ENCODE measurements at regions not wholly inside any gene's neighbourhood (a gene's known extent, or its start where the extent isn't known, plus 50 kb on each side); places are given as distances from the start of the nearest gene placed in this dataset.
"Not testable (repeated sequence)": the region's sequence is repeated elsewhere in the genome, so short reads cannot be mapped to it uniquely, and the experiment has no call there.

DNA sequence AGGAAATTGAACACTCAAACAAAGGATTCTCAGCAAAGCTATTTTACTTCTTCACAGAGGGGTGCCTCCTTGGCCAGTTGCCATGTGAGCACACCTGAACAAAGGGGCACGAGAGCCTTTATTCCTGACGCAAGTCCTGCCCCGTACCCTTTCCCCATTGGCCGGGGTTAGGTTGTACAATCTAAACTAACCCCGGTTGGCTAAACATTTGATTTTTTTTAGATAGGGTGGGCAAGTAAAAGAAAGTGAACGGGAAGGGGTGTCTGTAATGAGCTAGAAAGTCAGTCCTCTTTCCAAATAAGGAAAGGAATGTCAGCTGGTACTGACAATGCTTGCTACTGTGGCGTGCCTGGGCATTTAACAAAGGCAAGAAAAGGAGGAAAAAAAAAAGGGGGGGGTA is 135.5 kb upstream of the CDKN3 start:
- DNase-seq: no peak

DNA sequence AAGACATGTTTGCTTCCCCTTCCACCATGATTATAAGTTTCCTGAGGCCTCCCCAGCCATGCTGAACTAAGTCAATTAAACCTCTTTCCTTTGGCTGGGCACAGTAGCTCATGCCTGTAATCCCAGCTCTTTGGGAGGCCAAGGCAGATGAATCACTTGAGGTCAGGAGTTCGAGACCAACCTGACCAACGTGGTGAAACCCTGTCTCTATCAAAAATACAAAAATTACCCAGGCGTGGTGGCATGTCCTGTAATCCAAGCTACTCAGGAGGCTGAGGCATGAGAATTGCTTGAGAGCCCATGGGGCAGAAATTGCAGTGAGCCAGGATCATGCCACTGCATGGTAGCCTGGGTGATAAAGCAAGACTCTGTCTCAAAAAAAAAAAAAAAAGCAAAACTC is 130.2 kb upstream of the CDKN3 start:
- DNase-seq: not testable (repeated sequence)

DNA sequence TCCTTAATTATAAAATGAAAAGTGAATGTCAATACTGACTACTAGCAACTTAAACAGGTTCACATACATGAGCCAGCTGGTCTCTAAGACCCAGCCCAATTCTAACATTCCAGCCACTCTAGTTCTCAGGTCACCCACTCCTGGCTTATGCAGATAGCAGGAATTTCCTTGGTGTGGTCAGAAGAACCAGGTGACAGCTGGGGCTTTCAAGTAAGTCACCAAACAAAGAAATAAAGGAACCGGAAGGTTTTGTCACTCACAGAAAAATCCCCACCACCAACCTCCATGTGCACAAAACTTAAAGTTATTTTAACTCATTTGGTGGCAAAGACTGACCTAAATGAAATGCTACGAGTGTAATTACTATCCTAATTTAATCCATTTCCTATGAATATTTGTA is 129.6 kb upstream of the CDKN3 start:
- DNase-seq: no peak

DNA sequence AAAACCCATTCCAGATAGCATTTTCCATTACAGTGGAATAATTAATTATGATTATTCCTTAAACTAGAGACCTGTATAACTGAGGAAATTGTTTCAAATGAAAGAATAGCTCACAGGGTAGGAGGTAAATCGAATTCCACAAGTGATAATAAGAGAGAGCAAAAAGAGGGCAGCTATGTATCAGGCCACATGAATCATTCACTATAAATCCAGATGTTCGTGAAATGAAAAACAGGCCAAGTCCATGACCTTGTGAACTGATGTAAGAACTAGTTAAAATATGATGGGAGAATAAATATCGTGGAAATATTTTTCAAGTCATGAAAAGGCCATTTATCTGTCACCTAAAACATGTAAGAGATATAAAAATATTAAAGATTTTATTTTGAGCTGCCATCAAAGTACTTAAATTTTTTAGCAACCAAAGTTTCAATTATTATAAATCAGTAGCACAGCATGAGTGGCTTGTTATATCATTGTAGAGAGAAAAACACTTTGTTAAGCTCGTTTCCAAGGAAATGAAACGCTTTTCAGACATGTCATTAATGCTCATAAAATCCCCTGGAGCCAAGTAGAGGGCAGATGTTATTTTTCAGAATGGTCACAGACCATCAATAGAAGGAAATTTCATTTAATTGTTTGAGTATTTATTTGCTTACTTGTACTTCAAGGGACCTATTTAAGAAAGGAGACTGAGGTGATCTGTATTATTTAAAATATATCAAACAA is 120.6 kb upstream of the CDKN3 start:
- DNase-seq: no peak

DNA sequence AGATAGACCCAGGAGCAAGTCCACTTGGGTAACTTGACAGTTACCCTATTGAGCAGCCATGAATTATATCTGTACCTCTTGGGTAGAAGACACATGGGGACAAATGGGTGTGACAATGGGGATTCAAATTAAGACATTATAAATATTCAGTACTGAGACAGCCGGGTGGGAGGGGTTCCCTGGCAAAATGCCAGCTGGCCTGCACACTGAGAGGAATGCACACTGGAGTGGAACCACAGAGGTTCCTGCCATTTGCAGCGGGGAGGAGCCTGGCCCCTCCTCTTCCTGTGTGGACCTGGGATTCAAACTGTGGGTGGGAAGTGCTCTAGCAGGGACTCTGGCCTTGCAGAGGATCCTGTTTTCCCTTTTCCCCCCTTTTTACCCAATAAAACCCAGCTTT is 118.7 kb upstream of the CDKN3 start:
- no peak for DNase-seq

DNA sequence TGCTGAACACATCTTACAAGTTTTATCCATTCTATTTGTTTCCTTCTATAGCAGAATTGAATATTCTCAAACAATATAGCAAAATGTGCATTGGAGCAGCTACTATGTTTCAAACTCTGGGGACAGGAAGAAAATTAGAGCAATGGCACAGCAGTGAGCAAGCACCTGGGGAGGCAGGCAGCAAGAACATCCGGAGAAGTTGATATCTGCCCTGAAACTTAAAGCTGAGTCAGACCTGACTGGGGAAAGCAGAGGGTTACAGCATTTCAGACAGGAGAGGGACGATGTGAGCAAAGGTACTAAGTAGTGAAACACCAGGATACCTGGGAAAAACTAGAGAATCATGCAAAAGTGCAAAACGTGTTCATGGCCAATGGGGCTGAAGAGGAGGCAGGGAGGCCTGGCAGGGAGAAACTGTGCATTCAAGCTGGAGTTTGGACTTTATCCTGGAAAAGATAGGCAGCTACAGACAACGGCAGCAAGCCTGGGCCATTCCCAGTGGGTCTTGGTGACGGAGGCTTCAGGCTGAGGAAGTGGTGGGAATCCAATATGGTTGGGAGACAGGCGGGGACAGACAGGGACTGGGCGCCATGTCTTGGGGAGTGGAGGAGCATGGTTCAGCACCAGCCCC is 118.0 kb upstream of the CDKN3 start:
- no peak for DNase-seq

DNA sequence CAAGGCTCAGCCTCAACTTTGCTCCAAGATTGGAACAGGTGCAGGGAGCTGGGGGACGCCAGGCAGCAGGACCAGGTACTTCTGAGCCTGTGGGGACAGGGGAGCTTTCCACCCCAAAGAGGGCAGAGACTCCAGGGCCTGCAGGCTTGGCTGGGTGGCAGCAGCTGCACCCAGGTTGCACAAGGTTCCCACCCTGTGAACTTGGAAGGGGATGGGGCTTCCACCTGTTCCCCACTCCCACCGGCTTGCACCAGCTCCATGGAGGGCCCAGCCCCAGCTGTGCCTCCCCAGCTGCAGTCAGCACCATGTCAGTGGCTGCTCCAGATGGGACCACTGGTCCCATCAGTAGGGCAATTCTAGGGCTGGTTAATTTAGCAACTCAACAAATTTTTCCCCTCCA is 114.0 kb upstream of the CDKN3 start:
- DNase-seq: no peak

DNA sequence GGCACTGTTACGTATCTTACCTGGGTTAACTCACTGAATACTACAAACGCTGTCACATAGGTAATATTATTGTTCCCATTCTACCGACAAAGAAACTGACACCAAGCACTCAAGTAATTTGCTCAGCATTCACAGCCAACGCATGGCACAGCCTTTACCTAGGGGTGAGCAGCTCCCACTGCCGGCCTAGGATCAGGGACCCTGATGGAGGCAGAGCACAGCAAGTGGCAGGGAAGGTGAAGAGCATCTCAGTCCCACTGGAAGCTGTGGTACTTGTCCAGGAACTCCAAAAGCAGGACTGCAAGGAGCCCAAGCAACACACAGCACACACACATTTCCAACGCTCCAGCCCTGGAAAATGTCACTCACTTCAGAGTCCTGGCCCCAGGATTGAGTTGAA is 111.8 kb upstream of the CDKN3 start:
- DNase-seq: no peak

DNA sequence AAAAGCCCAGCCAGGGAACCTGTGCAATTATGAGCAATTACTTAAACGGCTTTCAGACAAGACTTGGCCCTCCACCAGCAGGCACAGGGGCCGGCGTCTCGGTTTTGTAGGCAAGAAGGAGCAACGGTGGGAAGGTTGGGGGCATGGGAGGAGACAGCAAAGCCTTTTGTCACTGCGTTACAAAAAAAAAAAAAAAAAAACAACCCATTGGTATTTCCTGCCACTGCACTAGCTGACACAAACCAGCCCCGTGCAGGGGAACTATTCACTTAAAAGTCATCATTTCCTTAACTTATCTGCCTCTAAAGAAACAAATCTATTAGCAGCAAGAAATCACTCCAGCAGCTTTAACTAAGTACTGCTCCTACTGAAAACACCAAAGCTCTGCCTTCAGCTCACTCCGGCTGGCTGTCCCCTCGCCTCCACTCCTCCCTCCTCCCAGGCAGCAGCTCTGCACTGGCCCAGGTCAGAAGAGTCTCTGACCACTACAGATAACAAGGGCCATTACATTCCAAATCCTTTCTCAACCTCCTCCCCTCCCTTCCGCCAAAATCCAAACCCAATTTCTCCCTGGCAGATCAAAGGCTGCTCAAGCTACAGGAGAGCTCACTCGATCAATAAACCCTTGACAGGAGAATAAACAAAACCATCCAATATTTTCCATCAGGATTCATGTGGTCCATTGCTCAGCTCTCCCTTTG is 105.2 kb upstream of the CDKN3 start:
- DNase-seq: no peak

DNA sequence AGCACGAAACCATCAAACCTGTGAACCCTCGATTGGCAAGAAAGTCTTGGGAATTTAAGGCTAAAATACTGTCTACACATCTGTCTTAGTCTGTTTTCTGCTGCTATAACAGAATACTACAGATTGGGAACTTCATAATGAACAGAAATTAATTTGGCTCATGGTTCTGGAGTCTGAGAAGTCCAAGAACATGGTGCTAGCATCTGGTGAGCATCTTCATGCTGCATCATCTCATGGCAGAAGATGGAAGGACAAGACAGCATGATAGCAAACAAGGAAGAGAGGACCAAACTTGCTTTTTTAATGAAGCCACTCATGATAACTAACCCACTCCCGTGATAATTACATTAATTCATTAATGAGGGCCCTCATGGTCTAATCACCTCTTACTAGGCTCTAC is 102.0 kb upstream of the CDKN3 start:
- DNase-seq: no peak

DNA sequence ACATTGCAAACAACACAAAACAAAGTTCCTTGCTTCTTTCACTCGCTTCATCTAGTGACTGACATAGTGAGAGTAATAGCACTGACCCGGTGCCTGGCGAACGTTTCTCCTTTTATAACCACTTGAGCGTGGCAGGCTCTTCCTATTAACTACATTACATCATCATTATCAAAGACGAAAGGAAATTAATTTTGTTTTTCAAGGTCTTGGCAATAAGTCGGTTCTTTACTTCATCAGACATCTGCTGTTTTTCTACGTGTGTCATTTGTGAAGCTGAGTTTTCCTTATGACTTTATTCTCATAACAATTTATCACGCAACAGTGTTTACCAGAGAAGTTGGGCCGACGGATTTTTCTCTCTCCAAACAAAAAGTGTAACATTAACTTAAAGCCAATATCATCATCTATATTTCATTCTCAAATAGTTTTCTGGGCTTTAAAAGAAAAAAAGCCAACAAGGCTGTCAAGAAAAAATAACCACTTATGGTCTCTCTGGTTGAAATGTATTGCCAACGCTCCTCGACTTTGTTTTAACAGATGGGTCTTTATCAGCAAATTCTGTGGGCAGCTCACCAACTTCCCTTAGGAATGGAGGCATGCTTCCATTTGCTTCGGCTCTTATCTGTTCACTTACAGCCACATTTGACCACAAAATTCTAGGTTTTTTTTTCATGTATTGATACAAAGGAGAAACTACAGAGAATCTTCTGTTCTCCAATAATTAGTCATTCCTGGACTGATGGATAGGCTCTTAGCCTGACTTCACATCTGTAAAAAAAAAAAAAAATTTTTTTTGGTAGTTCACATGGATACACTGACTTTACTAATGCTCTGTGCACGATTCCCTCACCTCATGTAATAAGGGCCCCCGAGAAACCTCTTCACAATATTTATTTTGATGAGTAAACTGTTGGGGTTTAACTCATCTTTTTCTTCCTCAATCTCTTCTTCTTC is 97.1 kb upstream of the CDKN3 start:
- DNase-seq: no peak

DNA sequence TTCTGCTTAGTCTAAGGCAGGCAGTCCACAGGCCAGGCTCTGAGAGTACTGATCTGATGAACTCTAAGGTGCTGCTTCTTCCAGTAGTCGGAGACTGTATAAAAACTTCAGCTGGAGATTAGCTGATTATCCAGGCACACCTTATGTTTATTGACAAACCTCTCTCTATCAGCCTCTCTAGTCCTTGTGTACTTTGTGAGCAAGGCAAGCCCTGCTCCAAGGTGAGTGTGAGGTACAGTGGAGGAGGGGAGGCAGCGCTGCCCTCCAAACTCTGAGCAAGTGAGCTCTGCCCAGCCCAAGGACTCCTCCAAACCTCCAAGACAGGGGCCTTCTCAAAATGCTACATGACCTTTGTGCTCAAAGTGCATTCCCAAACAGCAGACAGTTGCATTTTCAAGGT is 95.9 kb upstream of the CDKN3 start:
- no peak for DNase-seq

DNA sequence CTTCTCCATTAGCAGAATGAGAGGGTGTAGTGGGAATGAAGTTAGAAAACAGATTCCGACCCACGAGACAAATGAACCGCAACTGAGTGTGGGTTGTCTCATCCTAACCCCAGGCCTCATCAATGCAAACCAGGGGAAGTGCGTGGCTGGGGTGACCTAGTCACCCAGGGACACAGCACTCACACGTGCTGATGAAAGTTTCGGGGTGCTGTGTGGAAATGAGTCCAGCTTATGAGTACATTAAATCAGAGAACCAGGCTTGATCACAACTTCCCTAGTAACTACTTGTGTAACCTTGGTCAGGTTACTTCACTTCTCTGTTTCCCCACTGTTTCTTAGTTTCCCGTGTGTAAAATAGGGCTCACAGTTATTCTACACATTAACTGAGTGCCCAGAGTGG is 95.4 kb upstream of the CDKN3 start:
- DNase-seq: no peak

DNA sequence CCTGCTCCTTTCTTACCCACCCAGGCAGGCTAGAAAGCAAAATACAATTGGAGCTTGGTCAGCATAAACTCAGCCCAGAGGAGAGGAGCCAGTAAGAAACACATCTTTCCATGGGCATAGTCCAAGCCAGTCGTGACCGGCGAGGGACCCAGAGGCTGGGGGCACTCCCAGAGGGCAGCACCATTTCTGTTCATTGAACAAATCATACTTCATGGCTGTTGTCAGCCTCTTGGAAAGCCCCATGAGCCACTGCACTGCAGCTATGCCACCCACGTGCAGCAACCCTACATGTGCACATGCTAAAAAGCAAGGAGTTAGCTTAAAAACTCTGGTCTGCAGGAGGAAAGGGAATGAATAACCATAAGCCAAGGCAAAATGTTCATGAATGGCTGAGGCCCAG is 90.0 kb upstream of the CDKN3 start:
- DNase-seq: no peak

DNA sequence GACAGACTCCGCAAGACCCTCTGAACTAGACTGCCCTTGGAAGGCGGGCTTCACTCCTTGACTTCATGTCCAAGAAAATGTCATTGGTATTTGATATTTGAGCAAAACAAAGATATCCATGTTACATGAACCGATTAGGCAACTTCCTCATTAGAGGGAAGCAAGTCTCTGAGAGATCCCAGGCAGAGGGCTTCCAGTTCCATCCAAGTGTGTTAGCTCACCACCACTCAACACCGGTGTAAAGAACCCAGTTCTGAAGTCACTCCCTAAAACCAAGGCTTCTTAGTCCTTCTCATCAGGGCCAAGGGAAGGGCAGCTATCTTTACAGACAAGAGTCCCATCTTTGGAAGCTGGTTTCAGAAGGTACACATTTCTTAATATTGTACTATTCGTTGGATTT is 87.2 kb upstream of the CDKN3 start:
- DNase-seq: no peak

DNA sequence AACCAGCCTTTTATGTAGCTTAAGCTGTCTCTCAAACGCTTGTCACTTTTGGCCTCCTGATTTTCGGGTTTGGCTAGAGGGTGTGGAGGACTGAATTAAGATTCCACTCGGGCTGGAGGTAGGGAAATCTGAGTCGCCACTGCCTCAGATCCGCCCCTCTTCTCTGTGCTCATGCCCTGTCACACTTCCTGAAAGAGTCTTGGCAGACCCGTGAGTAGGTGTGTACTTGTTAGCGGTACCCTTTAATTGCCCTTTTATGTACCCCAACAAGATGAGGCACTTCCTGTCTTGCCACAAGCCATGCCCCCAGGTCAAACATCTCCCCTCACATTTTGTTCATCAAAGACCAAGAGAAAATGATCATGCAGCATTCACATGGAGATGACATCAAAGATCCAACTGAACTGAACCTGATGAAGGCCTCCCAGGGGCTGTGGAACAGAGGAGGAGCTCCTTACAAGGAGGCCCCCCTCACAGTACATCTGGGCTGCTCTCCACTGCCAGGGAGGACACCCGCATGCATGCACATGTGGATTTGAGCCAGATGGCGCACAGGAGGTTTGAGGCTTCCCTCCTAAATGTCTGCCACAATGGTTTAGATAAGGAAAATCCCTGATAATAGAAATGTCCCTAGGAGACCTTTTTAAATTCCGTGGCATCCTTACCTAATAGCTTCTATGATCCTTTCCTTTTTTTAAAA is 86.5 kb upstream of the CDKN3 start:
- no peak for DNase-seq

DNA sequence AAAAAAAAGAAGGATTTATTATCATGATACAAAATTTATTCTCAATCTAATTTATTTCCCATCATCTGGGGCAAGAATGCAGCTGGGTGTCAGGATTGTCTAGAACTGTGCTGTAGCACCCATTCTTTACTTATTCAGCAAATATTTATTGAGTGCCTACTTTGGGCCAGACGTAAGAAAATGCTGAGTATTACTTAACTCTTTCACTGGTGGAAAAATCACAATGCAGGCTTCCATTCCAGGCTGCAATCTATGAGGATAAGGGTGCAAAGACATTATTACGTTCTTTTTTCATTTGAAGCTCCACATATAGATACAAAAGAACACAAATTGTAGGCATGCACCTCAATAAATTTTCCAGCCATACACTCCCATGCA is 86.0 kb upstream of the CDKN3 start:
- no peak for DNase-seq

DNA sequence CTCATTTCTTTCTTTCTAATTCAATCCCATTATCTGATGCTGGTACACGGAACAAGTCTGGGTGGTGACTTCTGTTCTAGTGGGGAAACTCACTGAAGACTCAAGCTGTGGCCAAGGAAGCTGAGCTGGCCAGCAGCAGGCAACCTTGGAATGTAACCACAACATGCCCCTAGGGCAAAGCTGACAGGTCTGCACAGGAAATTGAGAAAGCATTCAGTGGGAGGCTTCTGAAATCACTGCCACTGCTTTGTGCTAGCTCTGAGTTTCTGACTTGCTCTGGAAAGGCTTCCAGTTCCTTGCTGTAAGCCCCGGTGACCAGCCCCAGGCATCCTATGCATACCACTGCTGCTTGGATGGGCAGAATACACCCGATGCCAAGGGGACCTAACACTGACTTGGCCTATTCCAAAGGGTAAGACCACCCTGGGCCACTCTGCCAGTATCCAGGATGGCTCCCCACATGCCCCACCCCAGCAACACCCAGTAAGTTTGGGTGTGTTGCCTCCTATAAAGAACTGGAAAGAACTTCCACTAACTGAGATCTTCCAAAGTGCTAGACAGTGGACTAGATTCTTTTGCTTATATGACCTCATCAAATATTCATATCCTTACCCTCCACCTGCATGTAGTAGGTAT is 84.5 kb upstream of the CDKN3 start:
- no peak for DNase-seq

DNA sequence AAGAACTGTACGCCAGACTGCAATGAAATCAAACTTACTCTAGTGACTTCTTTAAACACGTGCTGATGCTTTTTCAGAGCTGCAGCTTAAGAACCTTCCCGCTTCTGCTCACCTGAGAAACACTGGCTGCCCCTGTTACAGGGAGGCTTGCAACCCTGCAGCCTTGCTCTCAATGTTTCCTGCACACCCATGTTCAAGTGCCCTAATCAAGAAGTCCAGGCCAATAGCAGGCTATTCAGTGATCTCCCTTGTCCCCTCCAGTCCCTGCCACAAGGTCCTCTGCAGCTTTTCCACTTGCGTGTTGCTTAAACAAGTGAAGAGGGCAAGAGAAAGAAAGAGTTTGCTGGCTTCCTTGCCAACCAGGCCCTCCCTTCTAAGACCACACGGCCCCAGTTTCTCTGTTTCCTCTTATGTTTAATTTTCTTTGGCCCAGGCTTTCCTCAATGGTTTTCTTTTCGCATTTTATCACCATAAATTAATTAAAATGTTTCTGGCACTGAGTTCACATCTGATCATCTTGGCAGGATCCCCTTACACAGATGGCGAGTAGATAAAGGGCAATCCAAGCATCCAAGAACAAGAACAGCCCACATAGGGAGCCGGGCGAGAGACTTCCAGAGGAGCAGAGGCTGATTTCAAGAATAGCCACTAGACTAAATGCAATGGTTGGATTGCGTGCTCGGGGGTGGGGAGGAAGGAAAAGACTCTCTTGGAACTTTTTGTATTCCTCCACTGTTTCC is 82.3 kb upstream of the CDKN3 start:
- no peak for DNase-seq

DNA sequence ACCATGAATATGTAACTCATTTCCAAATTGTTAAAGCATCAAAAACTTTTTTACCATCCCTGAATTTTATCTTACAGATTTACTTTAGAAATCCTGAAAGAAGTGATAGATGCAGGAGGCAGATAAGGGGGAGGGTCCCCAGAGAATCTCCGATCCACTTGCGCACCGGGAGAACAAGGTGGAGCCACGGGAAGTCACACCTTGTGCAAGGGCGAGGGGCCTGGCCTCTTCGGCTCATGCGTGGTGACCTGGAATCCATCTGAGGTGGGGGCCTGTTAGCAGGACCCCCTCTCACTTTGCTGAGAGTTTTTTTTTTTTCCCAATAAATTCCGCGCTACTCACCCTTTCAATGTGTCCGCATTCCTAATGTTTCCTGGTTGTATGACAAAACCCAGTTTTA is 80.2 kb upstream of the CDKN3 start:
- DNase-seq: no peak

DNA sequence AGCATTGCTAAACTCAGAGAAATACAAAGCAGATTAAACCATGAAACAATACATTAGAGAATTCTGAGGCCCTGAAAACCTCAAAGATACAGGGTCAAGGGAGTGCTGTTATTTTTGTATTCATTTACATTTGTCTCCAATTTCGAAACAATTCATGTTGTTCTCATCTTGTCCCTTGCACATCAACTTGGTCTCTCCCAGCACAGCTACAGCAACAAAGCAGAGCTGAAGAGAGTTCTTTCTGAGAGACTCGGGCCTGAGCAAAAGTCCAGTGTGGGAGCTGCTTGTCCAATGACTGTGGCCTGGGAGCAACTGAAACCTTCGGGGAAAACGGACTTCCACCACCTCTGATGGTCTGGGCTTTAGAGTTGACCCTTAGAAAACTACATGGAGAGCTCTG is 79.4 kb upstream of the CDKN3 start:
- no peak for DNase-seq

DNA sequence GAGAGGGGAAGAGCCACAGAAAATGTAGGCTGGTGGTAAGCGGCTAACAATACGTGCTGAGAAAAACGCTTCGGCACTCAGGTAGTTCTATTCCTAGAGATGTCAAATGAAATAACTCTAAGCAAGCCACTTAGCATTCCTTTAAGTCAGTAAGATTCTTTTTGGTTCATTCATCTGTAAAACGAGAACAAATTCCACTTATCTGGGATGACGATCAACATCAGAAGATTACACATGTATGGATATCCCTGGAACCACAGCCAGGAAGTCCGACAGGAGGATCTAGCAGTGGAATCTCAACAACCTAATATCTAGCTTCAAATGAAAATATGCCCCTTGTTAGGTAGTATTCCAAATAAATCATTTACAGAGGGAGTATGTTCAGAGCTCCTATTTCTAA is 74.6 kb upstream of the CDKN3 start:
- DNase-seq: no peak

Data from NCI-H2029 (cell line).